Testis (tissue), 2 donors: ENCODE measurements at regions not wholly inside any gene's neighbourhood (a gene's known extent, or its start where the extent isn't known, plus 50 kb on each side); places are given as distances from the start of the nearest gene placed in this dataset.

Source experiments
- DNase-seq: peaks from one replicate; pipeline ENCODE4 v3.0.0-alpha.2; 2019
- H3K27ac ChIP-seq, 2 donors: fragments of 200-600 bp; sonication (generic); one replicate each; pipeline ENCODE4 v1.5.1; 2019
- H3K27me3 ChIP-seq: fragments of 200-600 bp; sonication (generic); one replicate; pipeline ENCODE4 v1.5.1; 2019
- H3K36me3 ChIP-seq: fragments of 200-600 bp; sonication (generic); one replicate; pipeline ENCODE4 v1.5.1; 2017; ENCODE audit warnings: low read depth; ENCODE audit errors: missing control alignments
- H3K4me1 ChIP-seq: fragments of 200-600 bp; sonication (generic); one replicate; pipeline ENCODE4 v1.5.1; 2019
- H3K4me3 ChIP-seq, 2 donors: fragments of 200-600 bp; sonication (generic); one replicate each; pipeline ENCODE4 v1.5.1; 2017 to 2019
- H3K9me3 ChIP-seq: fragments of 200-600 bp; sonication (generic); one replicate; pipeline ENCODE4 v1.5.1; 2017
- CTCF ChIP-seq, 3 experiments: fragments of 450-650 bp in 2 of 3; fragments of 200-600 bp in 1 of 3; sonication (generic) in 1 of 3; IDR thresholded peaks; one replicate each; pipeline ENCODE4 v1.5.1; 2016 to 2019; ENCODE audit warnings: antibody characterized with exemption in 3 of 3, mild to moderate bottlenecking in 2 of 3, moderate library complexity in 1 of 3
- POLR2A ChIP-seq: fragments of 450-650 bp; IDR thresholded peaks from one replicate; pipeline ENCODE4 v1.6.1; 2017; ENCODE audit warnings: antibody characterized with exemption, mild to moderate bottlenecking, moderate library complexity
- WGBS, 2 donors: methylation state at CpG; one replicate each; pipeline ENCODE4 v1.1.5; 2018; 5-methylcytosine and 5-hydroxymethylcytosine counted together
- intact Hi-C: fragments of 100-400 bp; cut with DNase I; formaldehyde crosslinking; loops from one replicate; pipeline ENCODE4 v1.15.1; 2023; ENCODE audit warnings: low total_unique reads

- Histone ChIP-seq H3K27me3 (no peaks in the 10 kb centered on the region), H3K9me3 (no peaks in the 10 kb centered on the region), H3K4me1 (no peaks in the 10 kb centered on the region), H3K4me3 (no peak overlapping the region), H3K27ac (no peak overlapping the region), H3K36me3 (no peaks in the 10 kb centered on the region)
- intact Hi-C loops: no loop called here
- DNase-seq: no peak
- TF ChIP-seq POLR2A (no peak), CTCF (IDR thresholded peaks at IDR 0.05) (no peak)
These were observed 614.9 kb upstream of the LRRC4C start for GRCh38 chr11:42074306-42074705.

GRCh38 chr11:42075180-42075579 is 615.7 kb upstream of the LRRC4C start:
- Histone ChIP-seq H3K27me3 (no peaks in the 10 kb centered on the region), H3K36me3 (no peaks in the 10 kb centered on the region), H3K9me3 (no peaks in the 10 kb centered on the region), H3K27ac (no peak overlapping the region), H3K4me1 (no peaks in the 10 kb centered on the region), H3K4me3 (no peak overlapping the region)
- DNase-seq: no peak
- intact Hi-C loops: no loop called here
- TF ChIP-seq POLR2A (no peak), CTCF (IDR thresholded peaks at IDR 0.05) (no peak)
- 94 to 100% methylated on average over 1 of the region's 1 CpG for WGBS, 2 donors

GRCh38 chr11:42077794-42078193 is 618.3 kb upstream of the LRRC4C start:
- intact Hi-C loops: no loop called here
- H3K4me1 ChIP-seq: no peaks in the 10 kb centered on the region
- H3K27me3 ChIP-seq: no peaks in the 10 kb centered on the region
- no peak overlapping the region for H3K4me3 ChIP-seq
- TF ChIP-seq POLR2A (no peak), CTCF (IDR thresholded peaks at IDR 0.05) (no peak)
- no peak overlapping the region for H3K27ac ChIP-seq
- 85 to 86% methylated on average over 1 of the region's 1 CpG for WGBS, 2 donors
- no peaks in the 10 kb centered on the region for H3K9me3 ChIP-seq
- H3K36me3 ChIP-seq: no peaks in the 10 kb centered on the region
- DNase-seq: no peak

- H3K4me1 ChIP-seq: no peaks in the 10 kb centered on the region
- H3K27ac ChIP-seq: no peak overlapping the region
- H3K27me3 ChIP-seq: no peaks in the 10 kb centered on the region
- intact Hi-C loops: no loop called here
- H3K36me3 ChIP-seq: no peaks in the 10 kb centered on the region
- H3K4me3 ChIP-seq: no peak overlapping the region
- no peak for DNase-seq
- TF ChIP-seq CTCF (IDR thresholded peaks at IDR 0.05) (no peak), POLR2A (no peak)
- 38 to 51% methylated on average over 4 of the region's 4 CpGs for WGBS, 2 donors
- H3K9me3 ChIP-seq: no peaks in the 10 kb centered on the region
These were observed 626.3 kb upstream of the LRRC4C start for GRCh38 chr11:42085736-42086135.

GRCh38 chr11:42093541-42093940 is 634.1 kb upstream of the LRRC4C start:
- no peaks in the 10 kb centered on the region for H3K4me1 ChIP-seq
- no peak overlapping the region for H3K27ac ChIP-seq
- no peak overlapping the region for H3K4me3 ChIP-seq
- no peaks in the 10 kb centered on the region for H3K36me3 ChIP-seq
- no peak for DNase-seq
- intact Hi-C loops: no loop called here
- 87 to 95% methylated on average over 3 of the region's 3 CpGs for WGBS, 2 donors
- TF ChIP-seq CTCF (IDR thresholded peaks at IDR 0.05) (no peak), POLR2A (no peak)
- H3K9me3 ChIP-seq: no peaks in the 10 kb centered on the region
- no peaks in the 10 kb centered on the region for H3K27me3 ChIP-seq
